ENCODE measurements at regions not wholly inside any gene's neighbourhood (a gene's known extent, or its start where the extent isn't known, plus 50 kb on each side); places are given as distances from the start of the nearest gene placed in this dataset.

GRCh38 chr2:158013891-158014290 lies 87.8 kb upstream of the UPP2 start (continued):
- TF ChIP-seq, protein P1, sequence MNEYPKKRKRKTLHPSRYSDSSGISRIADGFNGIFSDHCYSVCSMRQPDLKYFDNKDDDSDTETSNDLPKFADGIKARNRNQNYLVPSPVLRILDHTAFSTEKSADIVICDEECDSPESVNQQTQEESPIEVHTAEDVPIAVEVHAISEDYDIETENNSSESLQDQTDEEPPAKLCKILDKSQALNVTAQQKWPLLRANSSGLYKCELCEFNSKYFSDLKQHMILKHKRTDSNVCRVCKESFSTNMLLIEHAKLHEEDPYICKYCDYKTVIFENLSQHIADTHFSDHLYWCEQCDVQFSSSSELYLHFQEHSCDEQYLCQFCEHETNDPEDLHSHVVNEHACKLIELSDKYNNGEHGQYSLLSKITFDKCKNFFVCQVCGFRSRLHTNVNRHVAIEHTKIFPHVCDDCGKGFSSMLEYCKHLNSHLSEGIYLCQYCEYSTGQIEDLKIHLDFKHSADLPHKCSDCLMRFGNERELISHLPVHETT (tag by site-specific recombination; IDR thresholded peaks at IDR 0.05) = no peak

DNA sequence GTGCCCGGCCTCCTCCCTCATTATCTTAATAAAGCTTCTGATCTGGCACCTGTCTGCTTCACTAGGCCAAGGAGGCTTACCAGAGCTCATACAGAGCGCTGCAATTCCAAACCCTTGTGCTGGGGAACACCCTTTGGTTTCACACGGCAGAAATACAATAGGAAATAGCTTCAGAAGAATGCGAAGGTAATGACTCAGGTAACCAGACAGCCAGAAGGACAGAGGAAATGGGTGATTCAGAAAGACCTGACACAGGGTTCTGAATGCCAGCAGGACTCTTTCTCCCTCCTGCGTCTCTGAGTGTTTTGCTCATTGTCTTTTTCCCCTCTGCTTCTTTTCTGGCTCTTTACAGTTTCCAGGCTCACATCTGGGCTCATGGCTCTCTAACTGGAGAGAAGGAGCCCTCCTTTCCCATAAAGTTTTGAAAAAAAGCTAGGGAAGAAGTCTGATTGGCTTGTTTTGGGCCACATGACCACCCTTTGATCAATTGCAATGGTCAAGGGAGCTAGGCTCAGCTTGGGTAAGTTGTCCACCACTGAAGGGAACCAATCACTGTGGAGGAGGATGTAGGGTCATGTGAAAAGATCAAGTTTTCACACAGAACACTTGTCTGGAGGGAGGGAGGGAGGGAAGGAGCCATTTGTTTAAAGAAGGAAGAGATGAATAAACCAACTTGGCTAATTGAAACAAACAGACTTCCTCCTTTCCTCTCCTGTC lies 90.5 kb upstream of the UPP2 start:
- no peak overlapping the region for H3K27ac ChIP-seq (ENCODE audit: extremely low read depth, low read depth, low read length)
- no peaks in the 10 kb centered on the region for H3K4me1 ChIP-seq (ENCODE audit: control insufficient read depth, insufficient read depth, low read length)
- no peaks in the 10 kb centered on the region for H3K9me3 ChIP-seq (ENCODE audit: control insufficient read depth, insufficient read depth, low read depth, low read length)
- H3K36me3 ChIP-seq (ENCODE audit: control insufficient read depth in 2 of 2, insufficient read depth in 1 of 2, low read length in 2 of 2) = no peaks in the 10 kb centered on the region
- POLR2A ChIA-PET = no interaction called here
- no peak for TF ChIP-seq ZNF112 (tag by site-specific recombination; IDR thresholded peaks at IDR 0.05)
- no peak for TF ChIP-seq SP2 (tag by site-specific recombination; IDR thresholded peaks at IDR 0.05)
- no peak for TF ChIP-seq ZNF501 (tag by site-specific recombination; IDR thresholded peaks at IDR 0.05)
- no peak for TF ChIP-seq ZNF585B (tag by site-specific recombination; IDR thresholded peaks at IDR 0.05)
- no peak for TF ChIP-seq ZNF510 (tag by site-specific recombination; IDR thresholded peaks at IDR 0.05; ENCODE audit: insufficient replicate concordance)
- no peak for TF ChIP-seq KLF9 (tag by site-specific recombination; IDR thresholded peaks at IDR 0.05; ENCODE audit: low read depth)
- TF ChIP-seq, protein P2, sequence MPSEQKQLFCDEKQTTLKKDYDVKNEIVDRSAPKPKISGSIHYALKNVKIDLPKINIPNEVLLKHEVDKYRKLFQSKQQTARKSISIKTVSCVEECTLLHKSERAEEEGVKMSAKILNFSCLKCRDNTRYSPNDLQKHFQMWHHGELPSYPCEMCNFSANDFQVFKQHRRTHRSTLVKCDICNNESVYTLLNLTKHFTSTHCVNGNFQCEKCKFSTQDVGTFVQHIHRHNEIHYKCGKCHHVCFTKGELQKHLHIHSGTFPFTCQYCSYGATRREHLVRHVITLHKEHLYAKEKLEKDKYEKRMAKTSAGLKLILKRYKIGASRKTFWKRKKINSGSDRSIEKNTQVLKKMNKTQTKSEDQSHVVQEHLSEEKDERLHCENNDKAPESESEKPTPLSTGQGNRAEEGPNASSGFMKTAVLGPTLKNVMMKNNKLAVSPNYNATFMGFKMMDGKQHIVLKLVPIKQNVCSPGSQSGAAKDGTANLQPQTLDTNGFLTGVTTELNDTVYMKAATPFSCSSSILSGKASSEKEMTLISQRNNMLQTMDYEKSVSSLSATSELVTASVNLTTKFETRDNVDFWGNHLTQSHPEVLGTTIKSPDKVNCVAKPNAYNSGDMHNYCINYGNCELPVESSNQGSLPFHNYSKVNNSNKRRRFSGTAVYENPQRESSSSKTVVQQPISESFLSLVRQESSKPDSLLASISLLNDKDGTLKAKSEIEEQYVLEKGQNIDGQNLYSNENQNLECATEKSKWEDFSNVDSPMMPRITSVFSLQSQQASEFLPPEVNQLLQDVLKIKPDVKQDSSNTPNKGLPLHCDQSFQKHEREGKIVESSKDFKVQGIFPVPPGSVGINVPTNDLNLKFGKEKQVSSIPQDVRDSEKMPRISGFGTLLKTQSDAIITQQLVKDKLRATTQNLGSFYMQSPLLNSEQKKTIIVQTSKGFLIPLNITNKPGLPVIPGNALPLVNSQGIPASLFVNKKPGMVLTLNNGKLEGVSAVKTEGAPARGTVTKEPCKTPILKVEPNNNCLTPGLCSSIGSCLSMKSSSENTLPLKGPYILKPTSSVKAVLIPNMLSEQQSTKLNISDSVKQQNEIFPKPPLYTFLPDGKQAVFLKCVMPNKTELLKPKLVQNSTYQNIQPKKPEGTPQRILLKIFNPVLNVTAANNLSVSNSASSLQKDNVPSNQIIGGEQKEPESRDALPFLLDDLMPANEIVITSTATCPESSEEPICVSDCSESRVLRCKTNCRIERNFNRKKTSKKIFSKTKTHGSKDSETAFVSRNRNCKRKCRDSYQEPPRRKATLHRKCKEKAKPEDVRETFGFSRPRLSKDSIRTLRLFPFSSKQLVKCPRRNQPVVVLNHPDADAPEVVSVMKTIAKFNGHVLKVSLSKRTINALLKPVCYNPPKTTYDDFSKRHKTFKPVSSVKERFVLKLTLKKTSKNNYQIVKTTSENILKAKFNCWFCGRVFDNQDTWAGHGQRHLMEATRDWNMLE (tag by site-specific recombination; conservative IDR thresholded peaks at IDR 0.05; ENCODE audit: low read depth) = no peak
- TF ChIP-seq ZNF843 (tag by site-specific recombination; IDR thresholded peaks at IDR 0.05) = no peak
- TF ChIP-seq YY1 (tag by site-specific recombination; IDR thresholded peaks at IDR 0.05) = no peak
- no peak for TF ChIP-seq RBAK (tag by site-specific recombination; IDR thresholded peaks at IDR 0.05)
- no peak for TF ChIP-seq ZNF214 (tag by site-specific recombination; IDR thresholded peaks at IDR 0.05; ENCODE audit: borderline replicate concordance)
- H3K4me3 ChIP-seq (ENCODE audit: low read depth, low read length) = no peak overlapping the region
- CTCF ChIA-PET = interaction anchor here (0.6 to 2.9 kb wide), 20 partner anchors 9 to 1113 kb away, joined by 3 to 14 read pairs (median 4); no protein-coding TSS in a partner anchor

DNA sequence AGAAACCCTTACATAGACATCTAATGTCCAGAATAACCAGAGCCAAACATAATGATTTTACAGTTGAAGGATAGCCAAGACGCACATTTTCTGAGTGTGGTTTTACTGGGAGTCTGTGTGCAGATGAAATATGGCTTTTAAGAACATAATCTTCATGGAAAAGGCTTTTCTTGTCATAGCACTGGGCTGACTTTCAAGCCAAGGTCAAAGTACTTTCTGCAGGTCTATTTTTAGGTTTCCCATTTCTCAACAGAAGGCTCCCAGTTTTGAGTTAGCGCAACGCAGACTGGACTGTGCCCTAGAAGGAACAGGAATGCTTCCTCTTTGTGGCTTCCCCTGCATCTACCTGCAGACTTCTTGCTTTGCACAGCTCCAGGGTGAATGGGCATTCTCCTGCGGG lies 92.3 kb upstream of the UPP2 start:
- ChIA-PET POLR2A (no interaction called here), CTCF (interaction anchor here (1.0 to 2.9 kb wide), 6 partner anchors 10 to 681 kb away, joined by 3 to 11 read pairs (median 4); no protein-coding TSS in a partner anchor)
- Histone ChIP-seq H3K27ac (ENCODE audit: extremely low read depth, low read depth, low read length) (no peak overlapping the region), H3K9me3 (ENCODE audit: control insufficient read depth, insufficient read depth, low read depth, low read length) (no peaks in the 10 kb centered on the region), H3K4me1 (ENCODE audit: control insufficient read depth, insufficient read depth, low read length) (no peaks in the 10 kb centered on the region), H3K36me3 (ENCODE audit: control insufficient read depth in 2 of 2, insufficient read depth in 1 of 2, low read length in 2 of 2) (no peaks in the 10 kb centered on the region), H3K4me3 (ENCODE audit: low read depth, low read length) (no peak overlapping the region)
- no peak for TF ChIP-seq ZNF391 (tag by site-specific recombination; IDR thresholded peaks at IDR 0.05; ENCODE audit: borderline replicate concordance, low read depth)
- TF ChIP-seq ZNF155 (tag by site-specific recombination; IDR thresholded peaks at IDR 0.05) = no peak
- no peak for TF ChIP-seq ZNF23 (tag by site-specific recombination; IDR thresholded peaks at IDR 0.05; ENCODE audit: borderline replicate concordance)
- TF ChIP-seq, protein P3, sequence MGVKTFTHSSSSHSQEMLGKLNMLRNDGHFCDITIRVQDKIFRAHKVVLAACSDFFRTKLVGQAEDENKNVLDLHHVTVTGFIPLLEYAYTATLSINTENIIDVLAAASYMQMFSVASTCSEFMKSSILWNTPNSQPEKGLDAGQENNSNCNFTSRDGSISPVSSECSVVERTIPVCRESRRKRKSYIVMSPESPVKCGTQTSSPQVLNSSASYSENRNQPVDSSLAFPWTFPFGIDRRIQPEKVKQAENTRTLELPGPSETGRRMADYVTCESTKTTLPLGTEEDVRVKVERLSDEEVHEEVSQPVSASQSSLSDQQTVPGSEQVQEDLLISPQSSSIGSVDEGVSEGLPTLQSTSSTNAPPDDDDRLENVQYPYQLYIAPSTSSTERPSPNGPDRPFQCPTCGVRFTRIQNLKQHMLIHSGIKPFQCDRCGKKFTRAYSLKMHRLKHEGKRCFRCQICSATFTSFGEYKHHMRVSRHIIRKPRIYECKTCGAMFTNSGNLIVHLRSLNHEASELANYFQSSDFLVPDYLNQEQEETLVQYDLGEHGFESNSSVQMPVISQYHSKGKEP (tag by site-specific recombination; IDR thresholded peaks at IDR 0.05) = no peak
- TF ChIP-seq GLI4 (tag by site-specific recombination; IDR thresholded peaks at IDR 0.05) = no peak
- no peak for TF ChIP-seq ZNF548 (tag by site-specific recombination; IDR thresholded peaks at IDR 0.05)
- no peak for TF ChIP-seq ZNF37A (tag by site-specific recombination; IDR thresholded peaks at IDR 0.05)
- TF ChIP-seq, protein P4, sequence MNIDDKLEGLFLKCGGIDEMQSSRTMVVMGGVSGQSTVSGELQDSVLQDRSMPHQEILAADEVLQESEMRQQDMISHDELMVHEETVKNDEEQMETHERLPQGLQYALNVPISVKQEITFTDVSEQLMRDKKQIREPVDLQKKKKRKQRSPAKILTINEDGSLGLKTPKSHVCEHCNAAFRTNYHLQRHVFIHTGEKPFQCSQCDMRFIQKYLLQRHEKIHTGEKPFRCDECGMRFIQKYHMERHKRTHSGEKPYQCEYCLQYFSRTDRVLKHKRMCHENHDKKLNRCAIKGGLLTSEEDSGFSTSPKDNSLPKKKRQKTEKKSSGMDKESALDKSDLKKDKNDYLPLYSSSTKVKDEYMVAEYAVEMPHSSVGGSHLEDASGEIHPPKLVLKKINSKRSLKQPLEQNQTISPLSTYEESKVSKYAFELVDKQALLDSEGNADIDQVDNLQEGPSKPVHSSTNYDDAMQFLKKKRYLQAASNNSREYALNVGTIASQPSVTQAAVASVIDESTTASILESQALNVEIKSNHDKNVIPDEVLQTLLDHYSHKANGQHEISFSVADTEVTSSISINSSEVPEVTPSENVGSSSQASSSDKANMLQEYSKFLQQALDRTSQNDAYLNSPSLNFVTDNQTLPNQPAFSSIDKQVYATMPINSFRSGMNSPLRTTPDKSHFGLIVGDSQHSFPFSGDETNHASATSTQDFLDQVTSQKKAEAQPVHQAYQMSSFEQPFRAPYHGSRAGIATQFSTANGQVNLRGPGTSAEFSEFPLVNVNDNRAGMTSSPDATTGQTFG (tag by site-specific recombination; IDR thresholded peaks at IDR 0.05; ENCODE audit: borderline replicate concordance) = no peak
- no peak for TF ChIP-seq YY1 (tag by site-specific recombination; IDR thresholded peaks at IDR 0.05)
- no peak for TF ChIP-seq ZSCAN5A (tag by site-specific recombination; IDR thresholded peaks at IDR 0.05)
